Neuron (in vitro differentiated cells): ENCODE measurements at regions not wholly inside any gene's neighbourhood (a gene's known extent, or its start where the extent isn't known, plus 50 kb on each side); places are given as distances from the start of the nearest gene placed in this dataset.

Experiments
- H2AFZ ChIP-seq: one replicate; pipeline ENCODE4 v1.6.1; 2013; ENCODE audit warnings: low read depth, mild to moderate bottlenecking, inconsistent platforms, low read length, moderate library complexity
- H3K27me3 ChIP-seq: one replicate; pipeline ENCODE4 v1.6.1; 2013; ENCODE audit warnings: low read length; ENCODE audit not compliant: insufficient read depth
- H3K36me3 ChIP-seq: one replicate; pipeline ENCODE4 v1.6.1; 2013; ENCODE audit warnings: low read length; ENCODE audit not compliant: insufficient read depth
- H3K4me1 ChIP-seq: one replicate; pipeline ENCODE4 v1.6.1; 2013; ENCODE audit warnings: low read length; ENCODE audit not compliant: insufficient read depth
- H3K4me3 ChIP-seq: 2 replicates; pipeline ENCODE4 v1.5.1; 2013; ENCODE audit warnings: mild to moderate bottlenecking, low read length, moderate library complexity
- H3K9me3 ChIP-seq: one replicate; pipeline ENCODE4 v1.6.1; 2013; ENCODE audit warnings: low read length

GRCh38 chr14:101135796-101136742, 232.5 kb upstream of the RTL1 start:
- Histone ChIP-seq H3K27me3 (no peaks in the 10 kb centered on the region), H3K9me3 (no peaks in the 10 kb centered on the region), H3K36me3 (no peaks in the 10 kb centered on the region), H3K4me3 (no peak overlapping the region), H3K4me1 (no peaks in the 10 kb centered on the region), H2AFZ (no peak overlapping the region)

- Histone ChIP-seq H2AFZ (no peak overlapping the region), H3K36me3 (no peaks in the 10 kb centered on the region), H3K4me3 (no peak overlapping the region), H3K4me1 (no peaks in the 10 kb centered on the region), H3K27me3 (no peaks in the 10 kb centered on the region), H3K9me3 (no peaks in the 10 kb centered on the region)
These were observed 233.7 kb upstream of the RTL1 start for GRCh38 chr14:101137234-101137633.

GRCh38 chr14:101147848-101148247, 244.3 kb upstream of the RTL1 start:
- Histone ChIP-seq H3K27me3 (no peaks in the 10 kb centered on the region), H3K4me1 (peaks cover 4% of the 10 kb centered on the region), H2AFZ (no peak overlapping the region), H3K4me3 (no peak overlapping the region), H3K36me3 (no peaks in the 10 kb centered on the region), H3K9me3 (no peaks in the 10 kb centered on the region)

GRCh38 chr14:101150039-101150610, 246.6 kb upstream of the RTL1 start:
- H3K4me3 ChIP-seq: no peak overlapping the region
- H3K27me3 ChIP-seq: no peaks in the 10 kb centered on the region
- peaks cover 3% of the 10 kb centered on the region for H3K9me3 ChIP-seq
- H3K4me1 ChIP-seq: peaks cover 4% of the 10 kb centered on the region
- H2AFZ ChIP-seq: no peak overlapping the region
- H3K36me3 ChIP-seq: no peaks in the 10 kb centered on the region

- Histone ChIP-seq H3K4me1 (peaks cover 4% of the 10 kb centered on the region), H3K9me3 (peaks cover 3% of the 10 kb centered on the region), H2AFZ (no peak overlapping the region), H3K27me3 (no peaks in the 10 kb centered on the region), H3K4me3 (no peak overlapping the region), H3K36me3 (no peaks in the 10 kb centered on the region)
These were observed 247.9 kb upstream of the RTL1 start for GRCh38 chr14:101151226-101151926.

- H3K36me3 ChIP-seq: no peaks in the 10 kb centered on the region
- H3K4me3 ChIP-seq: no peak overlapping the region
These were observed 248.4 kb upstream of the RTL1 start for GRCh38 chr14:101151927-101152305.

GRCh38 chr14:101152855-101153254, 249.3 kb upstream of the RTL1 start:
- Histone ChIP-seq H2AFZ (no peak overlapping the region), H3K4me3 (no peak overlapping the region), H3K4me1 (peaks cover 4% of the 10 kb centered on the region), H3K36me3 (no peaks in the 10 kb centered on the region), H3K9me3 (peaks cover 5% of the 10 kb centered on the region), H3K27me3 (no peaks in the 10 kb centered on the region)

More at GRCh38 chr14:101151927-101152305, 248.4 kb upstream of the RTL1 start:
- Histone ChIP-seq H3K4me1 (peaks cover 4% of the 10 kb centered on the region), H3K27me3 (no peaks in the 10 kb centered on the region), H2AFZ (no peak overlapping the region), H3K9me3 (peaks cover 5% of the 10 kb centered on the region)

GRCh38 chr14:101153691-101154090, 250.2 kb upstream of the RTL1 start:
- Histone ChIP-seq H3K4me3 (no peak overlapping the region), H3K4me1 (peaks cover 4% of the 10 kb centered on the region), H3K27me3 (no peaks in the 10 kb centered on the region), H3K36me3 (no peaks in the 10 kb centered on the region), H2AFZ (no peak overlapping the region), H3K9me3 (peaks cover 5% of the 10 kb centered on the region)

GRCh38 chr14:101155575-101155974, 252.1 kb upstream of the RTL1 start:
- Histone ChIP-seq H3K9me3 (peaks cover 5% of the 10 kb centered on the region), H2AFZ (no peak overlapping the region), H3K36me3 (no peaks in the 10 kb centered on the region), H3K27me3 (no peaks in the 10 kb centered on the region), H3K4me3 (no peak overlapping the region), H3K4me1 (no peaks in the 10 kb centered on the region)

GRCh38 chr14:101167428-101167827, 263.9 kb upstream of the RTL1 start:
- no peaks in the 10 kb centered on the region for H3K36me3 ChIP-seq
- no peak overlapping the region for H3K4me3 ChIP-seq
- H3K27me3 ChIP-seq: no peaks in the 10 kb centered on the region
- peaks cover 16% of the 10 kb centered on the region for H3K9me3 ChIP-seq
- H2AFZ ChIP-seq: no peak overlapping the region
- no peaks in the 10 kb centered on the region for H3K4me1 ChIP-seq

GRCh38 chr14:101169267-101169666, 265.7 kb upstream of the RTL1 start:
- Histone ChIP-seq H3K4me3 (no peak overlapping the region), H3K27me3 (no peaks in the 10 kb centered on the region), H3K9me3 (peaks cover 14% of the 10 kb centered on the region), H3K36me3 (no peaks in the 10 kb centered on the region), H2AFZ (no peak overlapping the region), H3K4me1 (no peaks in the 10 kb centered on the region)

- Histone ChIP-seq H3K27me3 (no peaks in the 10 kb centered on the region), H3K36me3 (no peaks in the 10 kb centered on the region), H3K9me3 (peaks cover 11% of the 10 kb centered on the region), H3K4me3 (no peak overlapping the region), H2AFZ (no peak overlapping the region), H3K4me1 (no peaks in the 10 kb centered on the region)
These were observed 268.1 kb upstream of the RTL1 start for GRCh38 chr14:101171650-101172049.
